GM19238 (cell line): ENCODE measurements at regions not wholly inside any gene's neighbourhood (a gene's known extent, or its start where the extent isn't known, plus 50 kb on each side); places are given as distances from the start of the nearest gene placed in this dataset.
"Not testable (repeated sequence)": the region's sequence is repeated elsewhere in the genome, so short reads cannot be mapped to it uniquely, and the experiment has no call there.

Experiments
- DNase-seq: peaks from one replicate; pipeline ENCODE4 v3.0.0; 2011; ENCODE audit warnings: low spot score; ENCODE audit not compliant: insufficient read length

DNA sequence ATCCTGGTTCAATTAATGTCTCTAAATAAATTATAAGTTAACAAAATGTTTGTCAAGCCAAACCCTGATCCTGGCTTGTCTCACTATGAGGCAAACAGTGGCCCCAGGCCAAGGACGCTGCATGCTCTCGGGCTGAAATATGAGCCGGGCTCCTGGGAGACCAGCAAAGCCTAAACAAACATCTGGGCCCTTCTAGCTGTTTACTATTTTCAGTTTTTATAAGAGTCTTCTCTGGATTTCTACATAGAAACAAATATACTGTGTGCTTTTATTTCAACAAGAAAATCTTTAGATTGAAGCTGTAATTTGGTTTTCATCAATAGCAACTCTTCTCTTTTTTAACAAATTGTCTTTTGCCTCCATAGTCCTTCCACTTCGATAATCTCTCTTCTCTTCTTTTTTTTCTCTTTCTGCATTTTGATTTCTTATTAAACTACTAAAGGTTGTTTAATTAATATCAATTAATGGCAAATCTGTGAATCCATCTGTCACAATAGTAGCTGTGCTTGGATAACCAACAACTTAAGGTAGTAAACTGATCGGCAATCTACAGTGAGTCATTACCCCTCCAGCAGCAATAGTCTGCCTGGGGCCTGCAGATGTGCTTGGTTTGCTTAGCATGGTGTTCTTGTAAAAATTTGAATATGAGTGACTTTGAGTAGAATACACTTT is 83.3 kb upstream of the DNAJC1 start:
- DNase-seq: no peak

DNA sequence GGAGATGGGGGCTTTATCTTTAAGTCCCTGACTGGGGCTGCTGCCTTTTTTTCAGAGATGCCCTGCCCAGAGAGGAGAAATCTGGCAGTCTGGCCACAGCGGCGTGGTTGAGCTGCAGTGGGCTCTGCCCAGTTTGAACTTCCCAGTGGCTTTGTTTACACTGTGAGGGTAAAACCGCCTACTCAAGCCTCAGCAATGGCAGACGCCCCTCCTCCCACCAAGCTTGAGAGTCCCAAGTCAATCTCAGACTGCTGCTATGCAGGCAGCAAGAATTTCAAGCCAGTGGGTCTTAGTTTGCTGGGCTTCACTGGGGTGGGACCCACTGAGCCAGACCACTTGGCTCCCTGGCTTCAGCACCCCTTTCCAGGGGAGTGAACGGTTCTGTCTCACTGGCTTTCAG is 76.4 kb upstream of the DNAJC1 start:
- DNase-seq: not testable (repeated sequence)

DNA sequence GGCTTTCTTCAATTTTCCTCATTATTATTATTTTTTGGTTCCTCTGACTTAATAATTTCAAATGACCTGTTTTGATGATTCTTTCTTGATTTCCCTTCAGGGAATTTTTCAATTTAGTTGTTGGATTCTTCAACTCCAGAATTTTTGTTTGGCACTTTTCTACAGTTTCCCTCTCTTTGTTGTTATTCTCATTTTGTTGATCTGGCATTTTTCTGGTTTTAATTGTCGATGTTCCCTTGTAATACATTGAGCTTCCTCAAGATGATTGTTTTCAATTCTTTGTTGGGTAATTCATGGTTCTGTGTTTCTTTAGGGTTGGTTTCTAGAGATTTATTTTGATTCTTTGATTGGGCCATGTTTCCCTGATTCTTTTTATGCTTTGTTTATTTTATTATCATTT is 67.8 kb upstream of the DNAJC1 start:
- DNase-seq: no peak

DNA sequence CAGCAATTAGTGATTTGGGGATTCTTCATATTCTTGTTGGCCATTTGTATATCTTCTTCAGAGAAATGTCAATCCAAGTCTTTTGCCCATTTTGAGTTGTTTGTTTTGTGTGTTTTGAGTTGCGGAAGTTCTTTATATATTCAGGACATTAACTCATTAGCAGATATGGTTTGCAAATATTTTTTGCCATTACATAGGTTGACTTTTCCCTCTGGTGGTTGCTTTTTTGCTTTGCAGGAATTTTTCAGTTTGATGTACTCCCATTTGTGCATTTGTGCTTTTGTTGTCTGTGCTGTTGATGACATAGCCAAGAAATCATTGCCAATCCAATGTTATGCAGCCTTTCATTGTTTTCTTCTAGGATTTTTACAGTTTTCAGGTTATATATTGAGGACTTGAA is 63.6 kb upstream of the DNAJC1 start:
- DNase-seq: no peak

DNA sequence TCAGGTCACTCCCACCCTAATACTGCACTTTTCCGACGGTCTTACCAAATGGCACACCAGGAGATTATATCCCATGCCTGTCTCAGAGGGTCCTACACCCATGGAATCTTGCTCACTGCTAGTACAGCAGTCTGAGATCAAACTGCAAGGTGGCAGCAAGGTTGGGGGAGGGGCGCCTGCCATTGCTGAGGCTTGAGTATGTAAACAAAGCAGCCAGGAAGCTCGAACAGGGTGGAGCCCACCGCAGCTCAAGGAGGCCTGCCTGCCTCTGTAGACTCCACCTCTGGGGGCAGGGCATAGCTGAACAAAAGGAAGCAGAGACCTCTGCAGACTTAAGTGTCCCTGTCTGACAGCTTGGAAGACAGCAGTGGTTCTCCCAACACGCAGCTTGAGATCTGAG is 57.5 kb upstream of the DNAJC1 start:
- not testable (repeated sequence) for DNase-seq

DNA sequence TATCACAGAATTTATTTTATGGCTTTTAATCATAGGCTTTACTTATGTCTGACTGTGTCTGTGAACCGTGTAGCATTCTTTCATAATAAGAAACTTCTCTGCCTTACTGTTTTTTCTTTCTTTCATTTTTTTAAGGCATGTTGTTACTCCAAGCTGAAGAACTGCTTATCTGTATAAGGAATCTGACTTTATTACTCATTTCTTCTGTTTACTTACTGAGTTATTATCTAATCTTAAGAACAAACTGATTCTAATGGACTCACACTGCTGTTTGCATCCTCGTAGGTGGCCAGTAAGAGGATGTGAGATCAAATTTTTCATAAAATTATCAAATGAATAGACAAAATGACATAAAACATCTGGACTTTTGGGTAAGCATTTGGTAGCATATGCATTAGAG is 54.7 kb upstream of the DNAJC1 start:
- no peak for DNase-seq

DNA sequence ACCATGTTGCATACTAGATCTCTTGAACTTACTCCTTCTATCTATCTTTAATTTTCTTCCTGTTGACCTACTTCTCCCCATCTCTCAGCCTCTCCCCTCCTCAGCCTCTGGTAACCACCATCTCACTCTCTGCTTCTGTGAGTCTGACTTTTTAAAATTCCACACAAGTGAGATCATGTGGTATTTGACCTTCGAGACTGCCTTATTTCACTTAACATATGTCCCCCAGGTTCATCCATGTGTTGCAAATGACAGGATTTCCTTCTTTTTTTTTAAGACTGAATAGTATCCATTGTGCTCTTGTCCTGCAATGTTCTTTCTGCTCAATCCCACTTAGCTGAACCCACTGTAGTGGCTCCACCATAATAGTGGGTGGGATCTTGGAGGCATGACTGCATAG is 51.4 kb upstream of the DNAJC1 start:
- DNase-seq: no peak
